MM.1S (cell line): ENCODE measurements at regions not wholly inside any gene's neighbourhood (a gene's known extent, or its start where the extent isn't known, plus 50 kb on each side); places are given as distances from the start of the nearest gene placed in this dataset.

Source experiments
- CTCF ChIP-seq: fragments of 300-600 bp; sonication (generic); IDR thresholded peaks from 2 replicates; pipeline ENCODE4 v1.5.1; 2016; ENCODE audit warnings: antibody characterized with exemption, low read length, mixed read lengths
- EZH2 ChIP-seq: fragments of 300-600 bp; sonication (generic); optimal IDR thresholded peaks from 2 replicates; pipeline ENCODE3; 2017; ENCODE audit warnings: low read depth, mild to moderate bottlenecking, antibody characterized with exemption, low read length, mixed read lengths
- EZH2phosphoT487 ChIP-seq: fragments of 300-600 bp; sonication (generic); IDR thresholded peaks from 2 replicates; pipeline ENCODE4 v1.6.1; 2018; ENCODE audit warnings: antibody characterized with exemption, low read length

GRCh38 chr16:26433807-26434206 is 632.9 kb upstream of the C16orf82 start:
- TF ChIP-seq CTCF = no peak
- TF ChIP-seq EZH2phosphoT487 = no peak
- TF ChIP-seq EZH2 = no peak
